HG02588 (cell line): ENCODE measurements at regions not wholly inside any gene's neighbourhood (a gene's known extent, or its start where the extent isn't known, plus 50 kb on each side); places are given as distances from the start of the nearest gene placed in this dataset.
"Not testable (repeated sequence)": the region's sequence is repeated elsewhere in the genome, so short reads cannot be mapped to it uniquely, and the experiment has no call there.

Experiments
- ATAC-seq: cut with Tn5 transposase; IDR thresholded peaks from one replicate; pipeline ENCODE4 v1.9.1; 2021; ENCODE audit warnings: mild to moderate bottlenecking, moderate library complexity; ENCODE audit not compliant: unreplicated experiment

- no peak for ATAC-seq
These were observed 493.5 kb downstream of the EBF1 start for GRCh38 chr5:158606233-158606632.

- no peak for ATAC-seq
These were observed 496.7 kb downstream of the EBF1 start for GRCh38 chr5:158602981-158603380.

GRCh38 chr5:158601118-158601517 is 498.6 kb downstream of the EBF1 start:
- ATAC-seq, result no peak

GRCh38 chr5:158600679-158601078 is 499.0 kb downstream of the EBF1 start:
- ATAC-seq, result no peak

GRCh38 chr5:158599157-158599556 is 500.6 kb downstream of the EBF1 start:
- no peak for ATAC-seq

- ATAC-seq, result no peak
These were observed 505.0 kb downstream of the EBF1 start for GRCh38 chr5:158594595-158595242.

GRCh38 chr5:158593925-158594324 is 505.8 kb downstream of the EBF1 start:
- no peak for ATAC-seq

- ATAC-seq, result no peak
These were observed 508.3 kb downstream of the EBF1 start for GRCh38 chr5:158591301-158591863.

- ATAC-seq, result no peak
These were observed 508.9 kb downstream of the EBF1 start for GRCh38 chr5:158590746-158591300.

- ATAC-seq, result no peak
These were observed 509.8 kb downstream of the EBF1 start for GRCh38 chr5:158589939-158590338.

GRCh38 chr5:158588617-158589016 is 511.1 kb downstream of the EBF1 start:
- ATAC-seq, result no peak

GRCh38 chr5:158586054-158586453 is 513.7 kb downstream of the EBF1 start:
- ATAC-seq, result no peak

- not testable (repeated sequence) for ATAC-seq
These were observed 517.0 kb downstream of the EBF1 start for GRCh38 chr5:158582669-158583068.

GRCh38 chr5:158573829-158574228 is 525.9 kb downstream of the EBF1 start:
- ATAC-seq, result no peak

- no peak for ATAC-seq
These were observed 529.2 kb downstream of the EBF1 start for GRCh38 chr5:158570502-158570901.

GRCh38 chr5:158569534-158569933 is 530.2 kb downstream of the EBF1 start:
- ATAC-seq, result no peak

GRCh38 chr5:158565017-158565789 is 534.5 kb downstream of the EBF1 start:
- no peak for ATAC-seq

- ATAC-seq, result no peak
These were observed 535.8 kb downstream of the EBF1 start for GRCh38 chr5:158563760-158564390.

GRCh38 chr5:158561562-158562190 is 538.0 kb downstream of the EBF1 start:
- no peak for ATAC-seq

GRCh38 chr5:158560170-158560569 is 539.5 kb downstream of the EBF1 start:
- ATAC-seq, result peak; percentile 97

- no peak for ATAC-seq
These were observed 540.1 kb downstream of the EBF1 start for GRCh38 chr5:158559643-158560042.
